Inferior parietal cortex (tissue), 1 donor: ENCODE measurements at regions not wholly inside any gene's neighbourhood (a gene's known extent, or its start where the extent isn't known, plus 50 kb on each side); places are given as distances from the start of the nearest gene placed in this dataset.
"Not testable (repeated sequence)": the region's sequence is repeated elsewhere in the genome, so short reads cannot be mapped to it uniquely, and the experiment has no call there.

ENCODE experiments used
- DNase-seq: peaks from one replicate; pipeline ENCODE4 v3.0.0-alpha.2; 2016; ENCODE audit errors: extremely low spot score

DNA sequence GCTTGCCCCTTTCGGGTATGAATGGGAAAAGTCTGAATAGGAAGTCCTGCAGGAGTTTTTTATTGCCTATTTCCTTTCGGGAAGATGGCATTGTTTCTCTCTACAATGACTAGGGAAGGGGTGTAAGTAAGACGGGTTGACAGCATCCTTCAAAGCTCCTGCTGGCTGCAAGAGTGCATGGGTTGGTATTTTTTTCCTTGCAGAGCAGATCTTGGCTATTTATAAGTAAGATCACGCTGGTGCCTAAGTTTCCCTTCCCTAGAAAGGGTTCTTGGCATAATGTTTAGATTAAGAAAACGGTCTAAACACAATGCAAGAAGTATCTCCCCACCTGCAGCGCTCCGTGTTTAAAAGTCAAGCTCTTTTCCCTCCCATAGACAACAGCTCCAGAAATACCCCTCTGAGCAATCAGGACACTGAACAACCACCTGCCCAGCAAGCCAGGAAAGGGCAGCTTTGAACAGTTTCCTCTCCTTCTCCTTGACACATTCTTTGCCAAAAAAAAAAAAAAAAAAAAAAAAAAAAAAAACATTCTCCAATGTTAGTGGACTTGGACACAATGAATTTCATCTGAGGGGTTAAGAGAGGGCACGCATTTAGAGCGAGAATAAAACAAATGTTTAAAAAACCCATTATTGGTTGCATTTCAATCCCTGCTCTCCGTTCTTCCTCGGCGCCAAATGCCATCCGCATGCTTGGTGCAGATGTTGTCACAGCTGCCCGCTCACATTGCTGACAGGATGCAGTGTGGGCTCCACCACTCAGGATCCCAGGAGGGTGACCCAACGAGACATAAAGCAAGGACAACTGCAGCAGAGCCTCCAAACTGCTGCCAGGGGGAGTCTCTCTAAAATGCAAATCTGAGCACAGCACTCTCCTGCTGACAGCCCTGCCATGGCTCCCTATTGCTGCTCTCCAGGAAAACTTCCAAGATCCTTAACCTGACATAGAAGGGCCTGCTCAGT is 427.4 kb upstream of the MGMT start:
- no peak for DNase-seq

GRCh38 chr10:129040377-129040776 is 426.7 kb upstream of the MGMT start:
- DNase-seq, result no peak

DNA sequence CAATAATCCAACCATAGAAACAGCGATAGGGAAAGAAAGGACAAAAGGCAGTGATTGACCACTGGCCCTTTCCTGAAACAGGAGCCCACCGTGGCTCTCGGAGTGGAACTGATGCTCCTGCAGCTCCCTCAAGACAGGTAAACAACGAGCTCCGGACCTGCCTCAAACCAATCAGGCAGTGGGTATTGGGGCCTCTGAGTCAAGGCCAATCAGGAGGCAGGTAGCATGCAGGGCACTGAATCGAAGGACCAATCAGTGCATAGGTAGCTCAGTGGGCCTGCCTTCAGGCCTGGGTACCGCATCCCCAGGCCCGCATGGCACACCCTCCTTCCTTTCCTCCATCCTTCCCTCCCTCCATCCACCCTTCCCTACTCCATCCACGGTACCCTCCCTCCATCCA is 425.1 kb upstream of the MGMT start:
- no peak for DNase-seq

GRCh38 chr10:129042776-129043595 is 424.1 kb upstream of the MGMT start:
- DNase-seq, result no peak

DNA sequence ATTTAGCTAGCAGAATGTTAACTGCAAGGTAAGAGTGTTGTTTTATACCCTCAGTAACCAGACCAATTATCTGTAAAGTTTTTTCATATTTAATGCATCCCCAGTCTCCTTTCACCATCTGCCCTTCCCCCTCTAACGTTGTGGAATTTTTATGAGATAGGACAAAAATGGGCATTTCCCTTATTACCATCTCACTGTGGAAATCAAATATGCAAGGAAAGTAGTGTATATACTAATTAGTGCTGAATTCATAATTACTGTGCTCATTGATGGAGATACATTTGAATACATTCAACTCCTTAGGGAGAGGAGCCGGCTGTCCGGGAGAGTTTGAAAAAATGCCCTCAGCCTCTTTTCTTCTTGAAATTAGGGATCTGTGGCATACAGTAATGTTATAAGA is 423.4 kb upstream of the MGMT start:
- no peak for DNase-seq

DNA sequence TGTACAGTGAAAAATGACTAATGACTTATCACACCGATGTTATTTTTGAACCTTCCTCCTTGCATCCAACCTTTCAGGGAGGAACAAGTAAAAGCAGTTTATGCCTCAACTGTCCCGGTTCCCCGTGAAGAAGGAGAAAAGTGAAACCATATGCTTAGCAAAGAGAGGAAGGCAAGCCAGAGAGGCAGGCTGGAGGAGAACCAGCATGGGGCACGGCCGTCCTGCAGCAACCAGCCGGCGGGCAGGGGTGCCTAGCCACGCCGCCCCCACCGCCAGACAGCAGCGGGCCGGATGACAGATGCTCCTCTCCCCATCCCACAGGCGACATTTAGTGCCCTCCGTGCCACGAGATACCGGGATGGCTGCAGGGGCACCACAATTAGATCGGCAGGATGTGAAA is 421.4 kb upstream of the MGMT start:
- no peak for DNase-seq

GRCh38 chr10:129046065-129046681 is 420.9 kb upstream of the MGMT start:
- no peak for DNase-seq

- DNase-seq, result no peak
Measured at GRCh38 chr10:129046962-129047361, 420.1 kb upstream of the MGMT start.

DNA sequence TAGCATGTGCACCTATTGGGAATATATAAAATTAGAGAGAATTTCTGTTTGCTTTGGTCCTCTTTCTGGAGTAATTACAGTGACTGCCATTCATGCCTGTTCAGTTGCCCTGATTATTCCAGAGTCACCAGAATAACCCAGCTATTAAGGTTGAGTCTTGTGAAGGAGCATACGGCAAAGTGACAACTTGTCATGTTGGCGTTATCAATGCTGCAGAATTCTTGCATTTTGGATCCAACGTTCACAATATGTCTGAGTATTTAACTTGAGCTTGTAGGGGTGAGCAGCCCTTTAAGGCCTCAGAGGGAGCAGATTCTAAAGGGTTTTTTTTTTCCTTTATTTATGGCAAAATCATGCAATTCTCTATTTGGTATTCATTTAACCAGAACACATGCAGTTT is 419.4 kb upstream of the MGMT start:
- no peak for DNase-seq

DNA sequence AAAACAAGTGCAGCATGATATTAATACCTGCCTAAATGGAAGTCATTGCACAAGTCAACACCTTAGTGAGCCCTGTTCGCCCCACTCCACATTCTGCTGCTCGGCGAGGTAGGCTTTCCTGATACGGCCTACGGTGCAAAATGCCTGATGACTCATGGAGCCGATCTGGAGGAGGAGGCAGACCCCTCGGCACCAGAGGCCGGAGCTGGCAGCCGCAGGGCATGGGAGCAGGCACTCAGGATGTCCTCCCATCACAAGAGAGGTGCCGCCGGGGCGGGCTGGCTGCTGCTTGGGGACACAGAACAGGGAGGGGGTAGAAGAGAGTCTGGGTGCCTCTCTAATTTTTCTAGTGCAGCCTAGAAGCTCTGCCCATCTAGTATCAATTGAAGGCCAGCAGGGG is 418.5 kb upstream of the MGMT start:
- DNase-seq, result no peak

- DNase-seq, result no peak
Measured at GRCh38 chr10:129049501-129049900, 417.5 kb upstream of the MGMT start.

- DNase-seq, result no peak
Measured at GRCh38 chr10:129055225-129055624, 411.8 kb upstream of the MGMT start.

DNA sequence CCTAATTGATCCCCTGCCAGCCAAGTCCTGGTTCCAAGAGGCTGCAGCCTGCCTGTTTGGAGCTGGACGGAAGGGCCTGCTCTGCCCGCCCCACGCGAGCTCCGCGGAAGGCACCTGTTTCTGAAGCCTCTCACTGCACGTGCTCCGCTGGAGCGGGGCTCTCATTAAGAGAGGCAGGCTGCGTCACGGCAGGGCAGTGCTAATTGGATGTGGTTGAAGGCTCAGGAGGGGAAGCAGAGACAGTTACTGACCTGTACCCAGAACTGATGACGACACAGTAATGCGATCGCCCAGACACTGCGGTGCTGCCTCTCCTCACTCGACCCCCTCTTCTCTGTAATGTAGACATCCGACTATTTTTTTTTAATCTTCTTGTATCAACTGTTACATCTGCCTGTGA is 411.1 kb upstream of the MGMT start:
- no peak for DNase-seq

DNA sequence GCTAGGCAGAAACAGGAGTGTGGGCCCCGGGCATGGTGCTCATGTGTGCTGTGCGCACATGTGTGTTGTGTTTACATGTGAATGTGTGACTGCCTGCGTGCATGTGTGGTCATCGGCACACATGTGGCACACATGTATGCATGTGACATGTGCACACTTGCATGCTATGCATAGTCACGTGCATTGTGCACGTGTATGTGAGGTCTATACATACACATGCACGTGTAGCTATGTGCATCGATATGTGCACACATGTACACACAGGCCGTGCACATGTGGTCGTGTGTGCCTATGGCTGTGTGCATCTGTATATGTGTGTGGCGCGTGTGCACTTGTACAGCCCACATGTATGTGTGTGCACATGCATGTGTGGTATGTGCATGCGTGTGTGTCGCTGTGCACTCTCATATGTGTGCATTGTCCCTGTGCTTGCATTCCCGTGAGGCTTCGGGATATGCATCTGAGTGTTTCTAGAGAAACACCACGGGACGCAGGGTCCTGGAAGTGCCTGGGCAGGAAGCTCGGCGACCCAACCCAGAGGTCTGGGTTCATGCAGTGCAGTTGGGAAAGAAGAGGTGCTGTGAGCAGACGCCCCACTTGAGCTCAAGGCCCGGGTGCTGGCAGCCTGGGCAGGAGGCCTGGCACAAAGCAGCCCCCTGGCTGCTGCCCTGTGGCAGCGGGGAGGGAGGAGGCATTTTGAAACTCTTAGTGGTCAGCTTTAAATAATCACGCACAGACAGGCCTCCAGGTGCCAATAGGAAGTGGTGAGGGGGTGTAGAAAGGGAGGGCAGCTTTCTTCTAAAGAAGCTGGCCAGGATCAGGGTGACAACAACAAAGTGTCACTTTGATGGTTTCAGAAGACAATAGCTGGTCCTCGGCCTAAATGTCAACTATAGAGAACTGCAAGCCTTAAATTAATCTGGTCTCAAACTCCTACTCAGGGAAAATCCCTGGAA is 410.0 kb upstream of the MGMT start:
- DNase-seq, result no peak

DNA sequence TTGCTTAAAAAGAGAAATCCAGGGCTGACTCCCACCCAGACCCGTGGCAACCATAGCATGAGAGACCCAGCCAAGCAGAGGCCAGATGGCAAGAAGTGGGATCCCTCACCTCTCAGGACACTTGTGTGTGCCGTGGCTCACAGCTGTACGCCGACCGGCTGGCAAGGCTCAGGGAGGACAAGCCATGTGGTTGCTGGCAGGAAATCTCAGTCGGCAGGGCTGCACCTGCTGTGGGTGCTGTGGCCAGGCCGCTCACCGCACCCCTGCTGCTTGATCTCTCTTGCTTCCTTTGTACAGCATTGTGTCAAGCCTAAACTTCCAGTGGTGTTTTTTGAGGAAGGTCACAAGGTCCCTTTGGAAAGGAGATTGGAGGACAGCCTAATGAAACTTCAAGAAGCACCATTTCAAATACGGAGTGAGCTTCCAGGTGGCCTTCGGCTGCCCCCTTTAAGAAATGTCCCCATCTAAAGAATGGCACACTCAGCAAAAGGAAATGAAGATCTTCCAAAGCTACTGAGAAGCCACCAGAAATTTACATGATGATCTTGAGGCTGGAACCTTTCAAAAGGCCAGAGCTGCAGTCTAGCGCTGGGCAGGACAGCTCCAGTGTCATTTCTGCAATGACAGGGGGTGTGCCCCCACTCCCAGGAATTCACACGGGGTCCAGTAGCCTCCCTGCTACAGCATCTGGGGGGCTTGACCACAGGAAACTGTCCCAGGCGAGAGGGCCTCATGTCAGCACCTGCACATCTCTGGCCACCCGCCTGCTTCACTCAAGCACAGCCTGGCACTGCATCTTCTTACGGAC is 409.0 kb upstream of the MGMT start:
- no peak for DNase-seq

- no peak for DNase-seq
Measured at GRCh38 chr10:129058664-129059155, 408.3 kb upstream of the MGMT start.

GRCh38 chr10:129059977-129060376 is 407.1 kb upstream of the MGMT start:
- no peak for DNase-seq

GRCh38 chr10:129063212-129063611 is 403.8 kb upstream of the MGMT start:
- no peak for DNase-seq

DNA sequence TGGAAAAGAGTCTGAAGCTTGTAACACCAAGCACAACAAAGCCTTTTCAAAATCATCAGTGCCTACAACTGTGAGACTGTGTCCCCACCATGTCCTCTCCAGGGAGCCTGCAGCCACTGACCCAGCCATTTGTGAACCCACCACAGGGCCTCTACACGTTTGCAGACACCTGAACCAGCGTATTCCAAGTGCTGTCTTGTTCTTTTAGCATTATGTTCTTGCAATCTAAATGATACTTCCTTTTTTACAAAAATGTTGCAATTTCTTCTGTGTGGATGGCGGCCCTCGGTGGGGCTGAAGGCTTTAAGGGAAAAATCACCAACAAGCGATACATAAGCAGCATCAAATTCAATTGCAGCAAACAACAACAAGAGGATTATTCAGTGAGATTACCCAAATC is 403.2 kb upstream of the MGMT start:
- no peak for DNase-seq

GRCh38 chr10:129066529-129066928 is 400.5 kb upstream of the MGMT start:
- DNase-seq, result not testable (repeated sequence)
